ENCODE measurements at regions not wholly inside any gene's neighbourhood (a gene's known extent, or its start where the extent isn't known, plus 50 kb on each side); places are given as distances from the start of the nearest gene placed in this dataset.

GRCh38 chr1:227472772-227473171, 90.6 kb upstream of the ZNF678 start:
- TF ChIP-seq POLR2AphosphoS5 (IDR thresholded peaks at IDR 0.05; ENCODE audit: low read depth, low read length) (no peak), CTCF (IDR thresholded peaks at IDR 0.05) (no peak), TCF7L2 (IDR thresholded peaks at IDR 0.05; ENCODE audit: low read depth, low read length) (no peak)
- TF ChIP-seq, protein P1, sequence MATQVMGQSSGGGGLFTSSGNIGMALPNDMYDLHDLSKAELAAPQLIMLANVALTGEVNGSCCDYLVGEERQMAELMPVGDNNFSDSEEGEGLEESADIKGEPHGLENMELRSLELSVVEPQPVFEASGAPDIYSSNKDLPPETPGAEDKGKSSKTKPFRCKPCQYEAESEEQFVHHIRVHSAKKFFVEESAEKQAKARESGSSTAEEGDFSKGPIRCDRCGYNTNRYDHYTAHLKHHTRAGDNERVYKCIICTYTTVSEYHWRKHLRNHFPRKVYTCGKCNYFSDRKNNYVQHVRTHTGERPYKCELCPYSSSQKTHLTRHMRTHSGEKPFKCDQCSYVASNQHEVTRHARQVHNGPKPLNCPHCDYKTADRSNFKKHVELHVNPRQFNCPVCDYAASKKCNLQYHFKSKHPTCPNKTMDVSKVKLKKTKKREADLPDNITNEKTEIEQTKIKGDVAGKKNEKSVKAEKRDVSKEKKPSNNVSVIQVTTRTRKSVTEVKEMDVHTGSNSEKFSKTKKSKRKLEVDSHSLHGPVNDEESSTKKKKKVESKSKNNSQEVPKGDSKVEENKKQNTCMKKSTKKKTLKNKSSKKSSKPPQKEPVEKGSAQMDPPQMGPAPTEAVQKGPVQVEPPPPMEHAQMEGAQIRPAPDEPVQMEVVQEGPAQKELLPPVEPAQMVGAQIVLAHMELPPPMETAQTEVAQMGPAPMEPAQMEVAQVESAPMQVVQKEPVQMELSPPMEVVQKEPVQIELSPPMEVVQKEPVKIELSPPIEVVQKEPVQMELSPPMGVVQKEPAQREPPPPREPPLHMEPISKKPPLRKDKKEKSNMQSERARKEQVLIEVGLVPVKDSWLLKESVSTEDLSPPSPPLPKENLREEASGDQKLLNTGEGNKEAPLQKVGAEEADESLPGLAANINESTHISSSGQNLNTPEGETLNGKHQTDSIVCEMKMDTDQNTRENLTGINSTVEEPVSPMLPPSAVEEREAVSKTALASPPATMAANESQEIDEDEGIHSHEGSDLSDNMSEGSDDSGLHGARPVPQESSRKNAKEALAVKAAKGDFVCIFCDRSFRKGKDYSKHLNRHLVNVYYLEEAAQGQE (IDR thresholded peaks at IDR 0.05; ENCODE audit: insufficient read depth in 1 of 2, low read depth in 2 of 2, low read length in 1 of 2) = no peak
